Loucy (cell line): ENCODE measurements at regions not wholly inside any gene's neighbourhood (a gene's known extent, or its start where the extent isn't known, plus 50 kb on each side); places are given as distances from the start of the nearest gene placed in this dataset.

Source experiments
- H2AFZ ChIP-seq: fragments of 200-600 bp; sonication (generic); 2 replicates; pipeline ENCODE4 v1.6.0; 2016; ENCODE audit warnings: antibody characterized with exemption, mild to moderate bottlenecking, low read length, moderate library complexity
- H3F3A ChIP-seq: fragments of 200-600 bp; 2 replicates; pipeline ENCODE4 v1.6.0; 2016; ENCODE audit warnings: antibody characterized with exemption, low read depth, mild to moderate bottlenecking
- H3K27me3 ChIP-seq: fragments of 200-600 bp; sonication (generic); 2 replicates; pipeline ENCODE4 v1.6.1; 2014; ENCODE audit warnings: low read length, mild to moderate bottlenecking; ENCODE audit not compliant: insufficient read depth, poor library complexity, severe bottlenecking
- H3K36me3 ChIP-seq: fragments of 200-600 bp; sonication (generic); 2 replicates; pipeline ENCODE4 v1.6.1; 2016; ENCODE audit warnings: low read length; ENCODE audit not compliant: insufficient read depth
- H3K4me1 ChIP-seq: fragments of 200-600 bp; sonication (generic); 2 replicates; pipeline ENCODE4 v1.5.1; 2014; ENCODE audit warnings: low read length, mild to moderate bottlenecking; ENCODE audit not compliant: insufficient read depth, poor library complexity, severe bottlenecking
- H3K4me2 ChIP-seq: fragments of 200-600 bp; sonication (generic); 2 replicates; pipeline ENCODE4 v1.6.0; 2014; ENCODE audit warnings: antibody characterized with exemption, low read length, low read depth, mild to moderate bottlenecking; ENCODE audit not compliant: poor library complexity, severe bottlenecking
- H3K4me3 ChIP-seq: fragments of 200-600 bp; sonication (generic); 2 replicates; pipeline ENCODE4 v1.5.1; 2014; ENCODE audit warnings: low read length, mild to moderate bottlenecking, mixed read lengths; ENCODE audit not compliant: poor library complexity, severe bottlenecking
- H3K79me2 ChIP-seq: fragments of 200-600 bp; sonication (generic); 2 replicates; pipeline ENCODE4 v1.6.1; 2014; ENCODE audit warnings: low read length; ENCODE audit not compliant: insufficient read depth
- H3K9ac ChIP-seq: fragments of 200-600 bp; sonication (generic); 2 replicates; pipeline ENCODE4 v1.6.0; 2014; ENCODE audit warnings: mild to moderate bottlenecking, low read depth, low read length, moderate library complexity; ENCODE audit not compliant: poor library complexity, severe bottlenecking
- H3K9me2 ChIP-seq: fragments of 200-600 bp; sonication (generic); replicated peaks from 2 replicates; pipeline ENCODE4 v1.6.1; 2016; ENCODE audit warnings: low read depth, low read length, mixed read lengths
- H3K9me3 ChIP-seq: fragments of 200-600 bp; sonication (generic); 2 replicates; pipeline ENCODE4 v1.6.1; 2014; ENCODE audit warnings: mild to moderate bottlenecking, antibody characterized with exemption, low read length, low read depth; ENCODE audit not compliant: insufficient read depth
- H4K20me1 ChIP-seq: fragments of 200-600 bp; sonication (generic); 2 replicates; pipeline ENCODE4 v1.6.0; 2014; ENCODE audit warnings: antibody characterized with exemption, low read length, mild to moderate bottlenecking; ENCODE audit not compliant: insufficient read depth, poor library complexity, severe bottlenecking
- CTCF ChIP-seq: fragments of 200-600 bp; sonication (generic); conservative IDR thresholded peaks from 2 replicates; pipeline ENCODE4 v1.5.1; 2014; ENCODE audit warnings: mild to moderate bottlenecking, antibody characterized with exemption, low read length
- EZH2phosphoT487 ChIP-seq: fragments of 200-600 bp; IDR thresholded peaks from 2 replicates; pipeline ENCODE4 v1.6.1; 2018; ENCODE audit warnings: antibody characterized with exemption, mild to moderate bottlenecking, moderate library complexity, borderline replicate concordance

GRCh38 chr10:113493195-113493594 is 59.7 kb upstream of the HABP2 start:
- Histone ChIP-seq H3K79me2 (no peaks in the 10 kb centered on the region), H3K9me3 (no peaks in the 10 kb centered on the region), H3K9ac (no peak overlapping the region), H3F3A (no peaks in the 10 kb centered on the region), H3K27me3 (peaks cover 6% of the 10 kb centered on the region), H3K36me3 (no peaks in the 10 kb centered on the region), H3K4me1 (no peaks in the 10 kb centered on the region), H4K20me1 (no peaks in the 10 kb centered on the region), H3K9me2 (no peaks in the 10 kb centered on the region), H2AFZ (no peak overlapping the region), H3K4me3 (no peak overlapping the region), H3K4me2 (no peak overlapping the region)
- TF ChIP-seq CTCF (no peak), EZH2phosphoT487 (no peak)

- Histone ChIP-seq H3K9me2 (no peaks in the 10 kb centered on the region), H3K4me2 (no peak overlapping the region), H3K4me3 (no peak overlapping the region), H3K36me3 (no peaks in the 10 kb centered on the region), H3K9ac (no peak overlapping the region), H4K20me1 (no peaks in the 10 kb centered on the region), H3F3A (no peaks in the 10 kb centered on the region), H3K27me3 (peaks cover 6% of the 10 kb centered on the region), H3K4me1 (peaks cover 5% of the 10 kb centered on the region), H2AFZ (no peak overlapping the region), H3K9me3 (no peaks in the 10 kb centered on the region), H3K79me2 (no peaks in the 10 kb centered on the region)
- TF ChIP-seq CTCF: no peak
- TF ChIP-seq EZH2phosphoT487: no peak
Observed at GRCh38 chr10:113493882-113494301, 59.0 kb upstream of the HABP2 start.

GRCh38 chr10:113494761-113495160 is 58.1 kb upstream of the HABP2 start:
- Histone ChIP-seq H3K9ac (no peak overlapping the region), H3K4me2 (no peak overlapping the region), H3K4me1 (peaks cover 14% of the 10 kb centered on the region), H4K20me1 (no peaks in the 10 kb centered on the region), H3K27me3 (peaks cover 6% of the 10 kb centered on the region), H3K4me3 (no peak overlapping the region), H3K9me2 (no peaks in the 10 kb centered on the region), H2AFZ (no peak overlapping the region), H3K79me2 (no peaks in the 10 kb centered on the region), H3K9me3 (no peaks in the 10 kb centered on the region), H3K36me3 (no peaks in the 10 kb centered on the region), H3F3A (no peaks in the 10 kb centered on the region)
- TF ChIP-seq CTCF (no peak), EZH2phosphoT487 (no peak)
